Small intestine (tissue), 7 donors: ENCODE measurements at regions not wholly inside any gene's neighbourhood (a gene's known extent, or its start where the extent isn't known, plus 50 kb on each side); places are given as distances from the start of the nearest gene placed in this dataset.

Experiments used
- DNase-seq, 2 donors: peaks; one replicate each; pipeline versions ENCODE4 v3.0.0 to v3.0.0-alpha.2; 2013
- FAIRE-seq: peaks from 2 replicates; lab custom pipeline; 2012; peaks lifted over from hg19 to GRCh38; lab: Jason Lieb, UNC
- H3K27ac ChIP-seq, 3 donors: one replicate each; pipeline ENCODE4 v1.5.1; 2013; ENCODE audit warnings: low read length in 2 of 3, mild to moderate bottlenecking in 2 of 3, control low read depth in 1 of 3, inconsistent platforms in 1 of 3, low read depth in 1 of 3, moderate library complexity in 1 of 3
- H3K27me3 ChIP-seq, 3 donors: one replicate each; pipeline ENCODE4 v1.6.1; 2013; ENCODE audit warnings: low read length in 3 of 3, inconsistent platforms in 1 of 3; ENCODE audit not compliant: control insufficient read depth in 3 of 3, insufficient read depth in 3 of 3
- H3K36me3 ChIP-seq, 3 donors: one replicate each; pipeline ENCODE4 v1.6.1; 2013; ENCODE audit warnings: low read length in 3 of 3, inconsistent platforms in 1 of 3, low read depth in 1 of 3, mild to moderate bottlenecking in 1 of 3, moderate library complexity in 1 of 3; ENCODE audit not compliant: control insufficient read depth in 3 of 3, insufficient read depth in 2 of 3
- H3K4me1 ChIP-seq, 3 donors: one replicate each; pipeline ENCODE4 v1.6.1; 2013; ENCODE audit warnings: low read length in 2 of 3, inconsistent platforms in 1 of 3, low read depth in 1 of 3, mild to moderate bottlenecking in 1 of 3, moderate library complexity in 1 of 3; ENCODE audit not compliant: control insufficient read depth in 3 of 3, insufficient read depth in 2 of 3
- H3K4me3 ChIP-seq, 3 donors: one replicate each; pipeline ENCODE4 v1.5.1; 2013; ENCODE audit warnings: low read length in 3 of 3, control low read depth in 1 of 3, inconsistent platforms in 1 of 3, low read depth in 1 of 3, mild to moderate bottlenecking in 1 of 3, moderate library complexity in 1 of 3
- H3K9me3 ChIP-seq, 2 donors: one replicate each; pipeline ENCODE4 v1.6.1; 2013; ENCODE audit warnings: low read depth in 1 of 2, low read length in 1 of 2; ENCODE audit not compliant: control insufficient read depth in 2 of 2, insufficient read depth in 1 of 2
- WGBS, 3 donors: extraction: QIAGEN DNeasy Blood & Tissue Kit; methylation state at CpG; one replicate each; pipeline ENCODE4 v1.1.7; 2013; 5-methylcytosine and 5-hydroxymethylcytosine counted together
- donor health status: healthy with polysubstance abuse.
- donor health status: control.
- donor health status: control.
- donor health status: Bipolar disorder and iron deficiency.
- donor health status: healthy.

- no peak for DNase-seq
These were observed 754.4 kb upstream of the MARCKS start for GRCh38 chr6:113102761-113103160.

GRCh38 chr6:113103634-113104361 is 753.3 kb upstream of the MARCKS start:
- no peaks in the 10 kb centered on the region for H3K27me3 ChIP-seq
- H3K9me3 ChIP-seq, result no peaks in the 10 kb centered on the region
- WGBS, 3 donors, result 32 to 37% (median 33%) methylated on average over 4 of the region's 4 CpGs
- H3K4me1 ChIP-seq, result no peaks in the 10 kb centered on the region
- FAIRE-seq (no peak), DNase-seq (no peak)
- no peak overlapping the region for H3K27ac ChIP-seq
- H3K36me3 ChIP-seq, result no peaks in the 10 kb centered on the region
- no peak overlapping the region for H3K4me3 ChIP-seq

More at GRCh38 chr6:113102761-113103160, 754.4 kb upstream of the MARCKS start:
- Histone ChIP-seq H3K36me3 (no peaks in the 10 kb centered on the region), H3K4me1 (no peaks in the 10 kb centered on the region), H3K9me3 (peaks cover 0 to 2% of the 10 kb centered on the region in 2 donors), H3K27ac (no peak overlapping the region), H3K27me3 (no peaks in the 10 kb centered on the region), H3K4me3 (no peak overlapping the region)
- 63 to 88% (median 73%) methylated on average over 4 of the region's 4 CpGs for WGBS, 3 donors
- no peak for FAIRE-seq

GRCh38 chr6:113104541-113104940 is 752.6 kb upstream of the MARCKS start:
- no peaks in the 10 kb centered on the region for H3K4me1 ChIP-seq
- H3K36me3 ChIP-seq, result no peaks in the 10 kb centered on the region
- WGBS, 3 donors, result 50 to 53% (median 50%) methylated on average over 4 of the region's 4 CpGs
- FAIRE-seq (no peak), DNase-seq (no peak)
- no peak overlapping the region for H3K27ac ChIP-seq
- H3K4me3 ChIP-seq, result no peak overlapping the region
- H3K9me3 ChIP-seq, result no peaks in the 10 kb centered on the region
- no peaks in the 10 kb centered on the region for H3K27me3 ChIP-seq

GRCh38 chr6:113104951-113105350 is 752.2 kb upstream of the MARCKS start:
- no peak for DNase-seq
- Histone ChIP-seq H3K9me3 (no peaks in the 10 kb centered on the region), H3K4me1 (no peaks in the 10 kb centered on the region), H3K27ac (no peak overlapping the region), H3K27me3 (no peaks in the 10 kb centered on the region), H3K36me3 (no peaks in the 10 kb centered on the region), H3K4me3 (no peak overlapping the region)
- no peak for FAIRE-seq
- 88 to 94% (median 88%) methylated on average over 3 of the region's 3 CpGs for WGBS, 3 donors

- no peaks in the 10 kb centered on the region for H3K9me3 ChIP-seq
- H3K4me1 ChIP-seq, result no peaks in the 10 kb centered on the region
- H3K4me3 ChIP-seq, result no peak overlapping the region
- WGBS, 3 donors, result 86 to 95% (median 88%) methylated on average over 1 of the region's 1 CpG
- FAIRE-seq, result no peak
- no peaks in the 10 kb centered on the region for H3K27me3 ChIP-seq
- no peak overlapping the region for H3K27ac ChIP-seq
- DNase-seq, result no peak
- H3K36me3 ChIP-seq, result no peaks in the 10 kb centered on the region
These were observed 746.9 kb upstream of the MARCKS start for GRCh38 chr6:113110211-113110610.

GRCh38 chr6:113111550-113111949 is 745.6 kb upstream of the MARCKS start:
- H3K9me3 ChIP-seq, result no peaks in the 10 kb centered on the region
- no peak overlapping the region for H3K4me3 ChIP-seq
- no peaks in the 10 kb centered on the region for H3K27me3 ChIP-seq
- DNase-seq (no peak), FAIRE-seq (no peak)
- no peaks in the 10 kb centered on the region for H3K36me3 ChIP-seq
- no peak overlapping the region for H3K27ac ChIP-seq
- 88 to 98% (median 91%) methylated on average over 2 of the region's 2 CpGs for WGBS, 3 donors
- H3K4me1 ChIP-seq, result no peaks in the 10 kb centered on the region

GRCh38 chr6:113112086-113112485 is 745.1 kb upstream of the MARCKS start:
- FAIRE-seq (no peak), DNase-seq (no peak)
- Histone ChIP-seq H3K4me1 (no peaks in the 10 kb centered on the region), H3K9me3 (no peaks in the 10 kb centered on the region), H3K27ac (no peak overlapping the region), H3K27me3 (no peaks in the 10 kb centered on the region), H3K36me3 (no peaks in the 10 kb centered on the region), H3K4me3 (no peak overlapping the region)
- 33 to 37% (median 36%) methylated on average over 2 of the region's 2 CpGs for WGBS, 3 donors

- DNase-seq, result no peak
- 62 to 89% (median 66%) methylated on average over 1 of the region's 1 CpG for WGBS, 3 donors
- no peaks in the 10 kb centered on the region for H3K9me3 ChIP-seq
- no peaks in the 10 kb centered on the region for H3K27me3 ChIP-seq
- no peaks in the 10 kb centered on the region for H3K4me1 ChIP-seq
- H3K27ac ChIP-seq, result no peak overlapping the region
- no peaks in the 10 kb centered on the region for H3K36me3 ChIP-seq
- FAIRE-seq, result no peak
- no peak overlapping the region for H3K4me3 ChIP-seq
These were observed 741.9 kb upstream of the MARCKS start for GRCh38 chr6:113115196-113115595.

GRCh38 chr6:113120224-113120581 is 736.9 kb upstream of the MARCKS start:
- WGBS, 3 donors, result 68 to 73% (median 69%) methylated on average over 2 of the region's 2 CpGs
- H3K27ac ChIP-seq, result no peak overlapping the region
- H3K36me3 ChIP-seq, result no peaks in the 10 kb centered on the region
- FAIRE-seq (no peak), DNase-seq (no peak)
- H3K9me3 ChIP-seq, result no peaks in the 10 kb centered on the region
- no peaks in the 10 kb centered on the region for H3K4me1 ChIP-seq
- no peak overlapping the region for H3K4me3 ChIP-seq
- H3K27me3 ChIP-seq, result no peaks in the 10 kb centered on the region
